GM19324 (cell line): ENCODE measurements at regions not wholly inside any gene's neighbourhood (a gene's known extent, or its start where the extent isn't known, plus 50 kb on each side); places are given as distances from the start of the nearest gene placed in this dataset.

Source experiments
- ATAC-seq: cut with Tn5 transposase; IDR thresholded peaks from one replicate; pipeline ENCODE4 v1.9.1; 2021; ENCODE audit warnings: mild to moderate bottlenecking, moderate library complexity; ENCODE audit not compliant: unreplicated experiment, low FRiP score

DNA sequence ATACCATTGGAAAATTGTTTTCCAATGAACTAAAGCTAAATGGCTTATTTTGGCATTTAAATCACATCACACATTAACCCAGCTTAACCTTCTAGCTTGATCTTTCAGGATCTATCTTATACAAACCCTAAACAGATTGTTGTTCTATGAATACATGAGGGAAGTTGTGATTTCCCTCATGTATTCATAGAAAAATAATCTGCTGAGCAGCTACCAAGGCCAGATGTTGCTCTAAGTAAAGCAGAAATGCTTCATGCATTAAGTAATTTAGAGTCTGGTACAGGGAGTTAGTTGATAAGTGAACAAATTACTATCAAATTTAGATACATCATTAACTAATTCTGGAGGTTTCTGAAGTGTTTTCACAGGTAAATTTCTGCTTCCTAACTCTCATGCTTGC, 204.6 kb upstream of the ANO3 start:
- ATAC-seq: no peak

DNA sequence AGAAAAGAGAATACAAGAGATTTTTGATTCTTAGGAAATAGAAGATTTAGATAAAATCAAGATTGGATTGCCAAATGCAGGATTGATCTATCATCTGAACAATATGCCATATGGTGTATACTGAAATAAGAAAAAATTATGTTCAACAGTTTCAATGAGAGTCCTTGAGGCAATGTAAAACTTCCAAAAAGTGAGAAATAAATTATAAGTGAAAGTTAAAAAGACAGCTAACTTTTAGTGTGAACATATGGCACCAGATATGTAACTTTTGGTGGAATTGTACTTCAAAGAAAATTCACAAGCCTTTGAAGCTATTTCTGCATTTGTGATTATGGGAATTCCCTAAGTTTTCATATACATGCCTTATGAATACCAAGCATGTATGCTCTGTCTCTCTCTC, 200.5 kb upstream of the ANO3 start:
- no peak for ATAC-seq

DNA sequence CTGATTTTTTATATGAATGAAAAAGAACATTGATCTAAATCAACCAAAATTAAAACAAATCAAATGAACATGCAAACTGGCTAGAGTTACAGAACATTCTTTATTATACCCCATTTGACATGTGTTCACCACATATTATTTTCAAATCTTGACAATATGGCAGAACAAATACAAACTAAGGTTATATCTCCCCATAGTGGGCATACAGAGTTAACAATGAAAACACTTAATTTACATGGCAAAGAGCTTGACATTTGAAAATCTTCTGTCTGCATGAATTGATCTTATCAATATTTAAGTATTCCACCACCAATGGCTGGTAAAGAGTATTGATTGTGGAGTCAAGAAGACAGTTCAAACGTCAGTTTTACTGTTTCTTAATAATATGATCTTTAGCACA, 197.9 kb upstream of the ANO3 start:
- ATAC-seq: no peak

DNA sequence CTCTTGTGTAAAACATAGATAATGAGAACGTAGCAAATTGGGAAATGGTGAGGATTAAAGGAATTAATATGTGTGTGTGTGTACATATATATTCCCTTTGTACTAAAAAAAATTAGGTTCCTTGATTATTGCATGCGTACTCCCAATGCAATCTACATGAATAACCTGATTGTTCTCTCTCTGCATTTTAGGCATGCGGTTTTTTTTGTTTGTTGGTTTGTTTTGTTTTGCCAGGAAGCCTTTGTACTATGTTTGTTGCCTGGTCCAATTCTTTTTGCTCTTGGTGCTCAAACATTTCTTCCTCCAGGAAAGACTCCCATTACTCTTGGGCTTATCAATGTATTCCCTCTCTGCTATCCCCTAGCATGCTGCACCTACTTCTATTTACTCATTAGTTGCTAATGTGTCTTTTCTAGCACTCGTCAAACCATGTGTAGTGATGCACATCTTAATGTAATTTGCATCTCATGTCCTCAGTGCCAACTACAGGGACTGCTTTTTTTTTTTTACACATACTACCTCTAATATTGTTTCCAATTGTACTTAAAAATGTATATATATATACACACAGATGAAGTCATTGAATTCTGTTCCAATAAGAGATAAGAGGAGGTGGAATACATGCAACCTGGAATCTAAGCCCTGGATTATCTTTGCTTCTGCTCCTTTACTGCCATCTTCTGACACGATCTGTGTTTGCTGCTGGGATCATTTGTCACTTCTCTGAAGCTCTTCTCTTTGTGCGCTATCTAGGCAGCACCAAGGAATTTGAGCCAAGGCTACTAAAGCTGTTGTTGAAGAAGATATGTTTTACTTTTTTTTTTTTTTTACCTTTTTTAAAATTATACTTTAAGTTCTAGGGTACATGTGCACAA, 197.2 kb upstream of the ANO3 start:
- no peak for ATAC-seq

DNA sequence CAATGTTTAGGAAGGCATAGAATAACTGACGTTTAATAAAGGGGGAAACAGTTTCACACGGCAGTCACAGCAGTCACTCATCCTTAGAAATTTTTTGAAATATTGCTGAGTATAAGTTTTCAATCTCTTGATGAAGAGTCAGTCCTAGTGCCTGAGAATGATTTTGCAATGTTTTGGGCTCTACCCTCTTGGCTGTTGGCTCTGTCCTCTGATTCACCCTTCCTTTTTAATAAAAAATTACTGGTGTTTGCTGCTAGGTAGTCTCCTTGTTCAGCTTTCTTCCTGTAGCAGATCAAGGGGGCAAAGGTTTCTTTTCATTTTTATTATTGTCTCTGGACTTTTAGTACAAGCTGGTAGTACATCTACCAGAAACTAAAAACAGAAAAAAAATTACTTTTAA, 194.3 kb upstream of the ANO3 start:
- no peak for ATAC-seq

DNA sequence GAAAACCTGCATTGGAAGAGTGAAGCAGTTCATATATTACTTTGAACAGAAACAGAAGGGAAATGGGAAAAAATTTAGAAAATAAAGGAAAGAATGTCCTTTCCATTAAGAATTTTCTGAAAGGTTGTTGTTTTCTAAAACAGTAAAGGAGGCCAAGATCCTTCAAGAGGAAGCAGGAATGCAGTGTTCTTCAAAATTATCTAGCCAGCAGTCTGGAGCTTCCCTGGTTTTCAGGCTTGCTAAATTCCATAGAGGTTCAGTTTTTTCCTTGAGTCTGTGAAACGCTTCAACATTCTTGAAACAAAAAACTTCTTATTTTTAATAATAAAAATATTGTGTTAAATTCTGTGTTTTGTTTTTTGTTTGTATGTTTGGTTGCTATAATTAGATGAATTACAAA, 189.0 kb upstream of the ANO3 start:
- ATAC-seq: no peak

DNA sequence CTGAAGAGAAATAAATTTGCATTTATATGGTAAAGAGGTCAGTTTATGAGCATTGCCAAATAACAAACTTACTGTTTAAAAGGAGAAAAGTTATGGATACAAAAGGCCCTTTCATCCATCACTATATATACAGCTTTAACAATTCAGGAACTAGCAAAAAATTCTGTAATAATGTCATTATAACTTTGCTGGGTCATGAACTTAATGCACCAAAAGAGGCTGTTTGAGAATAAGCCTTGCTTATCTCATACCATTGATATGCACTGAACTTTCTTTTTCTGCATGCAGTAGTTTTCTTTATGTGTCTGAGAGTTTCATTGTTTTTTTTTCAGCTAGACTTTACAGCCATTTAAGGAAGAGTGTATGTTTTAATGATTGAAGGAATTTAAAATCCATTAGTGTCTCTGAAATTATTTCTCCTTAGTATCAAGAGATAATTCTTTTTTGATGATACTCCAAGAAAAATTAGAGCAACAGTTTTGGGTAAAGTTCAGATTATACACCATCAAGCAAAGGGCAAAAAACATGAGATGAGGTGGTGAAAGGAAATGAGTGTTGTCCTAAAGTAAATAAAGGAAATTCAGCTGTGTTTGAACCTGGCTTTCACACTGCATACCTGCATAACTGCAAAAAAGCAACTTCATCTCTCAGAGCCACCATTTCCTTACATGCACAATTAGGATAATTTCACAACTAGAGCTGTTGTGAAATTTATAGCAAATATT, 188.2 kb upstream of the ANO3 start:
- ATAC-seq: no peak

DNA sequence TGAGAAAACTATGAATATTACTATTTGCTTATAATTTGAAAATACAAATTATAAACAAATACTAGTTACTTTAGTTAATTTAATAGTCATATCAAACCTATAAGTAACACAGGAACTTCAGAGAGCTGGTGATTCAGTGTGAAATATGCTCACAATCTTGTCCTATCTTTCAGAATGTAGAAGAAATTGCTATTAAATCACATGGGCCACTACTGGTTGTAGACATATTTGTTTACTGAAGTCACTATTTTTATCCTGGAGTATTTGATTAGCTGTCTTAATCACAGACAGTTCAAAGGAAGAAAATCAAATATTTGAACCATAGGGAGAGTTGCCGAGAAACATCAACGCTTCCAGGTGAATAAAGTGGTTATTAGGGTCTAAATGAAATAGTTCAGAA, 187.6 kb upstream of the ANO3 start:
- no peak for ATAC-seq

DNA sequence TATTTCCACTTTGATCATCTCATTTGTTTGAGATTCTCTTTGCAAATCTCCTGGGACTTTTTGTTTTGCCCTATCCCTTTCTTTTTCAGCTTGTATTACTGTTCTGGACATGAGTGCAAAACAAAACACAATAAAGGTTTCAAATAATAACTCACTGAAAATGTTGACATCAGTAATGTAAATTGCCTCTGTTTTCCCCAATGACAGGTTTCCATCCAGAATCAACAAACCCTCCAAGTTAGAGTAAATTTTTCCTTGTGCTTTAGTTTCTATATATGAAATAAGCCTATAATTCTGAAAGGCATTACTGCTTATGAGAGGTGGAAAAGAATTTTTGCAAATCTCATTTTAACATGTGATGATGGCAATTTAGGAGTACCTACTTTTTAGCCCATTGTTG, 187.0 kb upstream of the ANO3 start:
- no peak for ATAC-seq

DNA sequence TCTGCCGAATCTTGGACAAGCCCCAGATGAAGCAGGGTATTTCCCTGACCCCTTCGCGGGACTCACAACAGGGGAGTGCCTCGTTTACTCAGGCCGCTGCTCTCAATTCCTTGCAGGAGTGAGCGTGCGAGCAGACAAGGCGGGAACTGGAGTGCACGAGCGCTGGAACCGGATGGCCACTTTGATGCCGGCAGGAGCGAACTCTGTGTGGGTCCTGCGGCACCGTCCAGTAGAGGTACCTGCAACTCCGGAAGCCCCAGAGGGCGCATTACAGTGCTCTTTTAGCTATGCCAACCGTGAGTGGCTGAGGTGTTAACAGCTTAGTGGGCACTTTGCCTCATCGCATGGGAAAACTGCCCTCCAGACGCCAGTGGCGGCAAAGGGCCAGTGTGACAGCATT, 182.3 kb upstream of the ANO3 start:
- no peak for ATAC-seq

DNA sequence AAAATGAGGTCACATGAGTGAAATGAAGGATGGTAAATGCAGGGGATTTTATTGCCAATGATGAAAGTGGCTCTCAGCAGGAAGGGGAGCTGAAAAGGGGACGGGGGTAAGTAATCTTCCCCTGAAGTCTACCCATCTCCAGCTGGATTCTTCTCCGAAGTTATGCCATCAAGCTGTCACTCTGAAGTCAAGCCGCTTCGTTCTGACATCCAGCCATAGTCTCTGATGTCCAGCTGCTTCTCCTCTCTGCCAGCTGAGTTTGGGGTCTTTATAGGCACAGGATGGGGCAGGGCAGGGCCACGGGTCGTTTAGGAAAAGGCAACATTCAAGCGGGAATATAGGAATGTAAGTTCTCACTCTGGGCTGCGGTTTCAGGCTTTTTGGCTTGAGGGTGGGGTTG, 181.9 kb upstream of the ANO3 start:
- no peak for ATAC-seq

DNA sequence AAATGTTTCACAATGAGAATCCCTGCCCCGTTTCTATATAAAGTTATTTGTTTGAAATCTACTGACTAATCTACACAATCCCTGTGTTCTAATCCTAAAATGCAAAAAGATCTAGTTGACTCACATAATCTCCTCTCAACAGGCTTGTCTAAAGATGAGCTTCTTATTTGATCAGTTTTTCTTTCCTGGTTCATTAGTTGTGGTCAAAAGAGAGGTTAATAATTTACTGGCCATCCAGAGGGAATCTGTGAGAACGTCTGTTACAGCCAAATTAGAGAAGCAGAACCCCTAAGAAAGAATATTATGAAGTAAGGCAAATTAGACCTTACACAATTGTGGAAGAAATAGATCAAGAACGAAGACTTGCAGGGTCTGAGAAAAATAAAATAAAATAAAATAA, 173.7 kb upstream of the ANO3 start:
- no peak for ATAC-seq

DNA sequence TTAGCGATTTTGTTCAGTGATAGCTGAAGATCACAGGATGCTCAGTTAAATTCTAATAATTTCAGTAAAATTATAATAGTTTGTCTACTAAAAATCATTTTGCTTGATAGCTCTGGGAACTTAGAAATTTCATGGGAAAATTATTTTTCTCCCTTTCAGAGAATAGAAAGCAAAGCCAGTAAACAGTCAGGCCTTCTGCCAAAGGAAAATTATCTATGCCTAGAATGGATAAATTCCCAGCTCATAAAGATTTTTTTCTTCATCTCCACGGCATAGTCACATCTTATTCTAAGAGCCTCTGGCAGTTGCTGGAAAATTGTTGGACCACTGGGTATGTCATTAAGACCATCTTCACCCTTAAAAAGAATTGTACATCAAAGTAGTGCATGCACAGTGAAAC, 169.6 kb upstream of the ANO3 start:
- ATAC-seq: no peak

DNA sequence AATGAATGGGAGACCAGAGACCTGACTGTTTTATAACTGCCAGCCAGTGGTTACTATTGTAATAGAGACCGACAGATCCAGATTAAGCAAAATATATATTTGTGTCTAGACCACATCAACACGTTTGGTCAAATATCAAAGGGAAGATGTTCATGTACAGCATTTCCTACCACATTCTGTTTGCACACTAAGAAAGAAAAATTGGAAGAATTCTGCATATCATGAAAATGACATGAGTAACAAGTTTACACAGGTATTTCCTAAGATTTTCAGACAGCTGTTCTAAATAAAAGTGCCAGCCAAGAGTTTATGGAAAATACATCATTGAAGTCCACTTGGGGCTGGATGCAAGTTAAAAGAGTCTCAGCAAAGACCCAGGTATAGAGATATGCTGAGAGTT, 145.5 kb upstream of the ANO3 start:
- no peak for ATAC-seq

DNA sequence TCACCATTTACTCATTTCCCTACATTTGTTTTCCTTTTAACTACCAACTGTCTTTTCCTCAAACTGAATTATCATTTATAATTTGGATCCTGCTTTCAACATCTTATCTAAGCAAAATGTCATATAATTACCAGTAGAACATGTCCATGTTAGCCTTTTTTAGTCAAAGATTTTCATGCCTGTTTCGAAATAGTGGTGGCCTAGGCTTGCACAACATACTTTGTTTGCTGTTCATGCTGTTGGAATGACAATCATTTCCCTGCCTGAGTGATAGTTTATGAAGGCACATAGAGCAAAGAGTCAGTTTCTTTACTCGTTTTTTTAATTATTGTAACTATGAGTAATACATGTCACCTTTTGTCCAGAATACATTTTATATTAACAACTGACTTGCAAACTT, 144.3 kb upstream of the ANO3 start:
- no peak for ATAC-seq

DNA sequence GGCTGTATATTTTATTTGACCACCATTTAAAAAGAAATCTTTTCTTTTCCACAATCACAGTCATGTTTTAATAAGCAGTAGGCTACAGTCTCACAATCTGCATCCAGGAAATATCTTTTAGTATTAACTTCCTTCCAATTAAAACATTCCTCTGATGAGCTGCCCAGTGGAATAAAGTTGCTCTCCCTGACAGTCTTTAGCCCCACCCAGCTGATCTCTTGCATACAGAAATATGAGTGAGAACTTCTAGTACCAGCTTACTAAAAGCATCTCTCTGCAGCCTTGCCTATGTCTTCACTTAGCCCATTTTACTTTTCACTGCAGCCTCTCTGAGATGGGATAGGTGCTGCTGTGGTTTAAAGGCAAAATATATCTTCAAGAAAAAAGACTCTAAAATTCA, 143.4 kb upstream of the ANO3 start:
- no peak for ATAC-seq

DNA sequence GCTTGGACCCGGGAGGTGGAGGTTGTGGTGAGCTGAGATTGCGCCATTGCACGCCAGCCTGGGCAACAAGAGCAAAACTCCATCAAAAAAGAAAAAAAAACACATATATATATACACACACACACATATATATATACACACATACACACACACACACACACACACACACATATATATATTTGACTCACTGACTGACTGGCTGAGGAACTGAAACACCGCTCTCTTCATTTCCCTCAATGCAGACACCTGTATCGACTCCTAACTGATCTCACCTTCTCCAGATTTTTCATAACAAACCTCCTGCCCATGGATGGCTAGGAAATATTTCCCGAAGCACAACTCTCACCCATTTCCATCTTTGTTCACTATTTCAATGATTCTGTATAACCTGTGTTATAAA, 140.7 kb upstream of the ANO3 start:
- no peak for ATAC-seq

DNA sequence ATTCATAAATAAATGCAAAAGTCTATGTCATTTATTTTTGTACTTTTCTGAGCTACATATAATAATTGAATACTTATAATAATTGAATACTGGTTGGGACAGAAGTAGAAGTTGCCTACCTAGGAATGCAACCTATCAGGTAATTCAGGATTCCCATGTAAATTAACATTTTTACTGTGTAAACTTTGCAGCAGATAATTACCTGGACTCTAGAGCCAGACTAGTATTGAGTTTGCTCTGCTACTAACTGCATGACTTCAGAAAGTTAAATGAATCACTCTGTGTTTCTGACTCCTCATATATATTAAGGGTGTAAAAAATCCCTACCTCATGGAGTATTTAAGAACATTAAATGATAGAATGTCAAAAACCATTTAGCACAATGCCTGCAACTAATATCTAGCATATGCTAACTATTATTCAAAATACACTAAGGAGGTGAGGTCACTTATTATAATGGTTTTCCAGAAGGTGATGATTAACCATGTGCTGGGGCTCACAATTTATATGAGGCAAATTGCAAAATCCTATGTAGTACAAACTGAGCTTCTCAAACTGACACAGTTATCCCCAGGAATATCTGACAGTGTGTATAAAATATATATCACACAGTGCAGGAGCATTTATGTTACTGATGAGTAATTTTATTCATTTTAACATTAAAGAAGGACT, 138.1 kb upstream of the ANO3 start:
- ATAC-seq: no peak

DNA sequence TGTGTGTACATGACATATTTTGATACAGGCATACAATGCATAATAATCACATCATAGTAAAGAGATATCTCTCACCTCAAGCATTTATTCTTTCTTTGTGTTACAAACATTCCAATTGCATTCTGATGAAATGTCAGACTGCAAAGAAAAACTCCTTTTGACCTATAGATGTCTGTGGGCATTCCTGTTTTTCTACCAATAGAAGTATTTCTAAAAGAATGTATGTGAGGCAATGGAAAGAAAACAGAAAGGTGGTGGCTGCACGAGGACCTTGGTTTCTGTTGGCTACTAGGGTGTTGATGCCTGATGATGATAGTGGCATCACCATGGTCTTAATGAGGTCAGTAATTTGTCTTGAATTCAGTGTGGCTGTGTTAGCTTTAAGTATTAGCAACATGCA, 137.0 kb upstream of the ANO3 start:
- no peak for ATAC-seq

DNA sequence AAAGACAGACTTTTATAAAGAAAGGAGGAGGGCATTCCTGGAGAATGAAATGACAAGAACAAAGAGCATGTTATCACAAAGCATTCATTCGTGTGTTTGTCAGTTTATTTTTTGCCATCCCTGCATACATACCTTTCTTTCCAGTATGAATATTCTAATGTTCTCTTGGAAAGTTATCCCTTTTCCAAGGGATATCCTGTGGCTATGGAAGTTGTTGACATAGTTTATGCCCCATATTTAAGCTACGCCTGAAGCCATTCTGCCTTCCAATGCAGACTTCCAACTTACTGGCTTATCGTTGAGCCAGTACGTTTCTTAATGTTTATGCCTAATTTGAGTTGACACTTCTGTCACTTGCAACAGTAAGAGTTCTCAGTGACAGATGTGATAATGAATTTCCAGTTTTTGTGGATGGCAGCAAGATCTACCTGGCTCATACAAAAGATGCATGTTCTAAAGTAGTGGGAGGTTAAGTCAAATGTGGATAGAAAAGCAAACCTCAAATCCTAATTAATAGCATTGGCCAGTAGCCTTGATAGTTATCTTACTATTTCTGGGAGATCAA, 133.3 kb upstream of the ANO3 start:
- no peak for ATAC-seq

DNA sequence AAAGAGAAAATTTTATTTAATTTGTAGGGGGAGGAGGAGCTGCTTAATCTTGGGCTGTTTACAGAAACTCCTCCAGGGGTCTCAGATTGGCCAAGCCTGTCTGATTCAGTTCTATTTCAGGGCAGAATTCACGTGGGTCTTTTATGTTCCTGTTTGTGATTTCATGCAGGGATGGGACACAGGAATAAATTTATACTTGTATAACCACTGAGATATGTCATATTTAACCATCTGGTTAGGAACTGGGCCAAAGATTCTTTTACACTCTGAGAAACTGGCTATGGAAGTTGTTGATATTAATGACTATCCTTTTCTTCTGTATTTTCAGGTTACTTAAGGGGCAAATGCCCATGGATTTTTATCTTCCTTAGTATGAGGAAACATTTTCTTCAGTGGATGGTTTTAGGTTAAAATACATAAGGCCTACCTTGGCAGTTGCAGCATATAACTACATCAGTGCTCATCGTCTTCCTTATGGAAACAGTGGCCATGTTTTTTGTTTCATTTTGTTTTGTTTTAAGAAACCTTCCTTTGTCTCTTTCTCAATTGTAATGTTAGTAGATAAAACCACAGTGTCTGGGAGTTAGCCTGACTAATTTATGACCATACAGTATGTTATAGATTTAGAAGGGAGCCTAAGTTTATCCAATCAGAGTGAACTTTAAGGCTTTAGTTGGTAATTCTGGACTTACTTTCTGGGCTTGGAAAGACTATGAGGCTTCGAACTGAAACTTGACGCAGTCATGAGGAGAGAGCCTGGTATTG, 132.4 kb upstream of the ANO3 start:
- no peak for ATAC-seq
